IMR-90 (cell line): ENCODE measurements at regions not wholly inside any gene's neighbourhood (a gene's known extent, or its start where the extent isn't known, plus 50 kb on each side); places are given as distances from the start of the nearest gene placed in this dataset.

Experiments used
- BHLHE40 ChIP-seq: fragments of 150-350 bp; IDR thresholded peaks from 2 replicates; pipeline ENCODE4 v1.6.1; 2016; ENCODE audit warnings: mild to moderate bottlenecking, low read depth, low read length
- CTCF ChIP-seq: conservative IDR thresholded peaks from 2 replicates; pipeline ENCODE4 v1.5.1; 2012; ENCODE audit warnings: mild to moderate bottlenecking, low read depth, low read length, improper control_type of control experiment
- POLR2A ChIP-seq: IDR thresholded peaks from 2 replicates; pipeline ENCODE4 v1.6.1; 2012; ENCODE audit warnings: mild to moderate bottlenecking, low read depth, low read length
- RCOR1 ChIP-seq: IDR thresholded peaks from 2 replicates; pipeline ENCODE4 v1.6.1; 2012; ENCODE audit warnings: mild to moderate bottlenecking, low read length, improper control_type of control experiment; ENCODE audit not compliant: insufficient replicate concordance

GRCh38 chr1:30028283-30028682 is 695.1 kb downstream of the MATN1 start:
- no peak for TF ChIP-seq POLR2A
- no peak for TF ChIP-seq CTCF
- TF ChIP-seq BHLHE40: no peak
- TF ChIP-seq RCOR1: no peak
